Activated CD8-positive, alpha-beta T cell treated with anti-CD3 and anti-CD28 coated beads for 36 hours (primary cell): ENCODE measurements at regions not wholly inside any gene's neighbourhood (a gene's known extent, or its start where the extent isn't known, plus 50 kb on each side); places are given as distances from the start of the nearest gene placed in this dataset.
"Not testable (repeated sequence)": the region's sequence is repeated elsewhere in the genome, so short reads cannot be mapped to it uniquely, and the experiment has no call there.

ENCODE experiments used
- ATAC-seq: fragments of 200-7000 bp; cut with Tn5 transposase; one replicate; pipeline ENCODE4 v1.10.0; 2021; ENCODE audit warnings: mild to moderate bottlenecking, moderate library complexity
- CTCF ChIA-PET: fragments of 350-600 bp; sonication (Branson Sonifier 250); formaldehyde crosslinking; loops from one replicate; lab custom pipeline; 2021; ENCODE audit warnings: antibody characterized with exemption; lab: Charles Lee
- POLR2A ChIA-PET: fragments of 350-600 bp; sonication (Branson Sonifier 250); formaldehyde crosslinking; loops from one replicate; lab custom pipeline; 2021; ENCODE audit warnings: antibody characterized with exemption; lab: Charles Lee
- DNase-seq: peaks from one replicate; pipeline ENCODE4 v3.0.0-alpha.2; 2020
- H3K27ac Mint-ChIP-seq: one replicate; pipeline ENCODE4 v1.8.0; 2021; ENCODE audit warnings: mild to moderate bottlenecking, mixed read lengths
- H3K27me3 Mint-ChIP-seq: one replicate; pipeline ENCODE4 v1.8.0; 2021; ENCODE audit warnings: mixed read lengths
- H3K36me3 Mint-ChIP-seq: one replicate; pipeline ENCODE4 v1.8.0; 2021; ENCODE audit warnings: low read depth, mixed read lengths
- H3K4me1 Mint-ChIP-seq: one replicate; pipeline ENCODE4 v1.8.0; 2021; ENCODE audit warnings: low read depth, mixed read lengths
- H3K4me3 Mint-ChIP-seq: one replicate; pipeline ENCODE4 v1.8.0; 2021; ENCODE audit warnings: mild to moderate bottlenecking, moderate library complexity, mixed read lengths
- H3K9me3 Mint-ChIP-seq: one replicate; pipeline ENCODE4 v1.8.0; 2021; ENCODE audit warnings: mixed read lengths
- intact Hi-C: fragments of 100-400 bp; cut with micrococcal nuclease; formaldehyde crosslinking; loops from one replicate; pipeline ENCODE4 v1.10.0; 2022

GRCh38 chr21:5051303-5052018 is 5469.9 kb upstream of the TPTE start:
- H3K4me3 Mint-ChIP-seq = not testable (repeated sequence)

GRCh38 chr21:5055027-5055754 is 5466.2 kb upstream of the TPTE start:
- intact Hi-C loops, H3K27ac Mint-ChIP-seq, CTCF ChIA-PET, POLR2A ChIA-PET, H3K36me3 Mint-ChIP-seq, H3K4me3 Mint-ChIP-seq, H3K27me3 Mint-ChIP-seq, H3K4me1 Mint-ChIP-seq, H3K9me3 Mint-ChIP-seq: not testable (repeated sequence)
- ATAC-seq (peak; percentile 48), DNase-seq (peak; percentile 18)

More at GRCh38 chr21:5051303-5052018, 5469.9 kb upstream of the TPTE start:
- peak overlapping the region; percentile 34 for H3K27ac Mint-ChIP-seq
- H3K36me3 Mint-ChIP-seq, DNase-seq, POLR2A ChIA-PET, ATAC-seq, CTCF ChIA-PET, H3K4me1 Mint-ChIP-seq, intact Hi-C loops, H3K9me3 Mint-ChIP-seq, H3K27me3 Mint-ChIP-seq: not testable (repeated sequence)

GRCh38 chr21:5055996-5056962 is 5465.1 kb upstream of the TPTE start:
- H3K36me3 Mint-ChIP-seq, POLR2A ChIA-PET, H3K4me3 Mint-ChIP-seq, H3K9me3 Mint-ChIP-seq, H3K4me1 Mint-ChIP-seq, intact Hi-C loops, H3K27me3 Mint-ChIP-seq, H3K27ac Mint-ChIP-seq, CTCF ChIA-PET, DNase-seq: not testable (repeated sequence)
- ATAC-seq = peak; percentile 84

GRCh38 chr21:5057077-5057476 is 5464.3 kb upstream of the TPTE start:
- H3K27me3 Mint-ChIP-seq, H3K4me3 Mint-ChIP-seq, H3K9me3 Mint-ChIP-seq, H3K27ac Mint-ChIP-seq, POLR2A ChIA-PET, DNase-seq, ATAC-seq, intact Hi-C loops, H3K4me1 Mint-ChIP-seq, CTCF ChIA-PET, H3K36me3 Mint-ChIP-seq: not testable (repeated sequence)

- CTCF ChIA-PET, POLR2A ChIA-PET, H3K4me1 Mint-ChIP-seq, H3K27ac Mint-ChIP-seq, H3K9me3 Mint-ChIP-seq, H3K27me3 Mint-ChIP-seq, DNase-seq, H3K36me3 Mint-ChIP-seq, H3K4me3 Mint-ChIP-seq, ATAC-seq, intact Hi-C loops: not testable (repeated sequence)
Measured at GRCh38 chr21:5060364-5061083, 5460.9 kb upstream of the TPTE start.

- DNase-seq, H3K4me3 Mint-ChIP-seq, ATAC-seq, CTCF ChIA-PET, H3K4me1 Mint-ChIP-seq, H3K36me3 Mint-ChIP-seq, H3K27me3 Mint-ChIP-seq, H3K27ac Mint-ChIP-seq, H3K9me3 Mint-ChIP-seq, POLR2A ChIA-PET, intact Hi-C loops: not testable (repeated sequence)
Measured at GRCh38 chr21:5064581-5065142, 5456.7 kb upstream of the TPTE start.

- peak; percentile 93 for DNase-seq
- intact Hi-C loops, H3K9me3 Mint-ChIP-seq, CTCF ChIA-PET, H3K27me3 Mint-ChIP-seq, H3K4me1 Mint-ChIP-seq, H3K4me3 Mint-ChIP-seq, POLR2A ChIA-PET, H3K36me3 Mint-ChIP-seq: not testable (repeated sequence)
- peak overlapping the region; percentile 79 for H3K27ac Mint-ChIP-seq
- peak; percentile 97 for ATAC-seq
Measured at GRCh38 chr21:5065240-5066211, 5455.9 kb upstream of the TPTE start.

GRCh38 chr21:5066682-5067251 is 5454.6 kb upstream of the TPTE start:
- H3K4me1 Mint-ChIP-seq, H3K27me3 Mint-ChIP-seq, DNase-seq, ATAC-seq, POLR2A ChIA-PET, H3K9me3 Mint-ChIP-seq, intact Hi-C loops, CTCF ChIA-PET, H3K36me3 Mint-ChIP-seq, H3K4me3 Mint-ChIP-seq: not testable (repeated sequence)
- H3K27ac Mint-ChIP-seq = peak overlapping the region; percentile 79

- POLR2A ChIA-PET, CTCF ChIA-PET, intact Hi-C loops, H3K27ac Mint-ChIP-seq, H3K9me3 Mint-ChIP-seq, H3K27me3 Mint-ChIP-seq, H3K36me3 Mint-ChIP-seq, ATAC-seq, DNase-seq, H3K4me3 Mint-ChIP-seq, H3K4me1 Mint-ChIP-seq: not testable (repeated sequence)
Measured at GRCh38 chr21:5067326-5068048, 5453.9 kb upstream of the TPTE start.
